CD4-positive, alpha-beta T cell treated with Interleukin-2 at 100 ng/mL for 4 hours (primary cell): ENCODE measurements at regions not wholly inside any gene's neighbourhood (a gene's known extent, or its start where the extent isn't known, plus 50 kb on each side); places are given as distances from the start of the nearest gene placed in this dataset.

Source experiments
- DNase-seq: peaks from one replicate; pipeline ENCODE4 v3.0.0-alpha.2; 2020; ENCODE audit warnings: low spot score

GRCh38 chr18:41753826-41754225 is 201.2 kb upstream of the PIK3C3 start:
- DNase-seq, result no peak

- DNase-seq, result no peak
These were observed 202.2 kb upstream of the PIK3C3 start for GRCh38 chr18:41752826-41753225.

GRCh38 chr18:41751652-41752051 is 203.4 kb upstream of the PIK3C3 start:
- no peak for DNase-seq

- DNase-seq, result no peak
These were observed 203.9 kb upstream of the PIK3C3 start for GRCh38 chr18:41751161-41751560.

GRCh38 chr18:41747723-41748242 is 207.3 kb upstream of the PIK3C3 start:
- no peak for DNase-seq

- DNase-seq, result no peak
These were observed 209.6 kb upstream of the PIK3C3 start for GRCh38 chr18:41745166-41746049.

- no peak for DNase-seq
These were observed 210.5 kb upstream of the PIK3C3 start for GRCh38 chr18:41744421-41745030.

- no peak for DNase-seq
These were observed 217.8 kb upstream of the PIK3C3 start for GRCh38 chr18:41737218-41737617.

- no peak for DNase-seq
These were observed 220.1 kb upstream of the PIK3C3 start for GRCh38 chr18:41734917-41735316.

- DNase-seq, result no peak
These were observed 222.7 kb upstream of the PIK3C3 start for GRCh38 chr18:41732356-41732755.

- no peak for DNase-seq
These were observed 223.2 kb upstream of the PIK3C3 start for GRCh38 chr18:41731884-41732283.

GRCh38 chr18:41724195-41724594 is 230.8 kb upstream of the PIK3C3 start:
- no peak for DNase-seq

GRCh38 chr18:41721103-41721790 is 233.8 kb upstream of the PIK3C3 start:
- no peak for DNase-seq

GRCh38 chr18:41720226-41720625 is 234.8 kb upstream of the PIK3C3 start:
- DNase-seq, result no peak

- DNase-seq, result no peak
These were observed 235.2 kb upstream of the PIK3C3 start for GRCh38 chr18:41719808-41720207.

GRCh38 chr18:41714872-41715271 is 240.2 kb upstream of the PIK3C3 start:
- DNase-seq, result no peak

GRCh38 chr18:41713969-41714825 is 240.8 kb upstream of the PIK3C3 start:
- no peak for DNase-seq

GRCh38 chr18:41706301-41706700 is 248.7 kb upstream of the PIK3C3 start:
- no peak for DNase-seq

- no peak for DNase-seq
These were observed 251.1 kb upstream of the PIK3C3 start for GRCh38 chr18:41703744-41704530.

GRCh38 chr18:41700416-41700815 is 254.6 kb upstream of the PIK3C3 start:
- DNase-seq, result no peak

GRCh38 chr18:41695441-41695840 is 259.6 kb upstream of the PIK3C3 start:
- DNase-seq, result no peak
